ENCODE measurements at regions not wholly inside any gene's neighbourhood (a gene's known extent, or its start where the extent isn't known, plus 50 kb on each side); places are given as distances from the start of the nearest gene placed in this dataset.

DNA sequence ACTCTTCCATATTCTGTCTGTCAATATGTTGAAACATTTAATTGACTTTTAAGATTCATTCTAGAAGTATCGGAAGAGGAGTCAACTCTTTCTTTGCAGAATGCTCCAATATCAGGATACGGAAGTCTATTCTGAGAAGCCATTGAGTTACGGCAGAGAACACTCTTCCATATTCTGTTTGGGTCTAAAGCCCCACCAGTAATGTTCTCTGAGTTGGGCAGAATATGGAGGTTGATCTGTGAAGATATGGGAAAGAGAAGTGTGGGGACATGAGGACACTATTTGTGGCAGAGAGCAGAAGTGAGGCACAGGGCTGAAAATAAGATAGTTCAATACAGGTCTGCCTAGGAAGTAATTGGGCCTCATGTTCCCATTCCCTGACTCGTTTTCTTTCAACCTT, 300.0 kb downstream of the DIRAS2 start:
- TF ChIP-seq, protein P1, sequence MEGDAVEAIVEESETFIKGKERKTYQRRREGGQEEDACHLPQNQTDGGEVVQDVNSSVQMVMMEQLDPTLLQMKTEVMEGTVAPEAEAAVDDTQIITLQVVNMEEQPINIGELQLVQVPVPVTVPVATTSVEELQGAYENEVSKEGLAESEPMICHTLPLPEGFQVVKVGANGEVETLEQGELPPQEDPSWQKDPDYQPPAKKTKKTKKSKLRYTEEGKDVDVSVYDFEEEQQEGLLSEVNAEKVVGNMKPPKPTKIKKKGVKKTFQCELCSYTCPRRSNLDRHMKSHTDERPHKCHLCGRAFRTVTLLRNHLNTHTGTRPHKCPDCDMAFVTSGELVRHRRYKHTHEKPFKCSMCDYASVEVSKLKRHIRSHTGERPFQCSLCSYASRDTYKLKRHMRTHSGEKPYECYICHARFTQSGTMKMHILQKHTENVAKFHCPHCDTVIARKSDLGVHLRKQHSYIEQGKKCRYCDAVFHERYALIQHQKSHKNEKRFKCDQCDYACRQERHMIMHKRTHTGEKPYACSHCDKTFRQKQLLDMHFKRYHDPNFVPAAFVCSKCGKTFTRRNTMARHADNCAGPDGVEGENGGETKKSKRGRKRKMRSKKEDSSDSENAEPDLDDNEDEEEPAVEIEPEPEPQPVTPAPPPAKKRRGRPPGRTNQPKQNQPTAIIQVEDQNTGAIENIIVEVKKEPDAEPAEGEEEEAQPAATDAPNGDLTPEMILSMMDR (IDR thresholded peaks at IDR 0.05): no peak
- TF ChIP-seq POLR2AphosphoS5 (IDR thresholded peaks at IDR 0.05) (no peak), POLR2A (IDR thresholded peaks at IDR 0.05) (no peak)

Data from gastroesophageal sphincter (tissue), 3 donors.